Naive thymus-derived CD4-positive, alpha-beta T cell (primary cell): ENCODE measurements at regions not wholly inside any gene's neighbourhood (a gene's known extent, or its start where the extent isn't known, plus 50 kb on each side); places are given as distances from the start of the nearest gene placed in this dataset.
A peak's percentile ranks its signal among the peaks of the same experiment; 100 is the strongest.

Source experiments
- ATAC-seq: fragments of 150-1000 bp; cut with Tn5 transposase; 2 replicates; pipeline ENCODE4 v1.10.0; 2021; ENCODE audit warnings: mild to moderate bottlenecking, moderate library complexity
- CTCF ChIA-PET: fragments of 350-600 bp; sonication (Branson Sonifier 250); formaldehyde crosslinking; loops from one replicate; lab custom pipeline; 2021; ENCODE audit warnings: antibody characterized with exemption; lab: Charles Lee
- POLR2A ChIA-PET: fragments of 350-600 bp; sonication (Branson Sonifier 250); formaldehyde crosslinking; loops from one replicate; lab custom pipeline; 2021; ENCODE audit warnings: antibody characterized with exemption, inconsistent platforms; lab: Charles Lee
- DNase-seq, 9 donors: peaks; one replicate each; pipeline versions ENCODE4 v3.0.0 to v3.0.0-alpha.2; 2020 to 2022; ENCODE audit warnings: mixed read lengths in 1 of 9
- H3K27ac ChIP-seq: one replicate; pipeline ENCODE4 v1.7.0; 2013; ENCODE audit warnings: mild to moderate bottlenecking, low read depth, low read length, moderate library complexity
- H3K27me3 ChIP-seq, 2 donors: one replicate each; pipeline ENCODE4 v1.7.0; 2013; ENCODE audit warnings: low read length in 2 of 2, mild to moderate bottlenecking in 2 of 2, moderate library complexity in 2 of 2; ENCODE audit not compliant: control insufficient read depth in 2 of 2, insufficient read depth in 2 of 2
- H3K36me3 ChIP-seq, 3 experiments: 1 replicate in 2 of 3; 2 replicates in 1 of 3; pipeline ENCODE4 v1.7.0; 2013; ENCODE audit warnings: low read length in 3 of 3, mild to moderate bottlenecking in 3 of 3, moderate library complexity in 1 of 3; ENCODE audit not compliant: insufficient read depth in 3 of 3, control insufficient read depth in 2 of 3
- H3K4me1 ChIP-seq, 2 donors: one replicate each; pipeline ENCODE4 v1.7.0; 2013; ENCODE audit warnings: low read length in 2 of 2, mild to moderate bottlenecking in 2 of 2, moderate library complexity in 1 of 2; ENCODE audit not compliant: control insufficient read depth in 2 of 2, insufficient read depth in 2 of 2
- H3K4me3 ChIP-seq: 2 replicates; pipeline ENCODE4 v1.7.0; 2013; ENCODE audit warnings: mild to moderate bottlenecking, low read length
- H3K9me3 ChIP-seq, 3 experiments: 1 replicate in 2 of 3; 2 replicates in 1 of 3; pipeline ENCODE4 v1.7.0; 2013; ENCODE audit warnings: low read length in 3 of 3; ENCODE audit not compliant: control insufficient read depth in 2 of 3
- H3K27ac Mint-ChIP-seq, 9 donors: one replicate each; pipeline ENCODE4 v1.8.0; 2020 to 2022; ENCODE audit warnings: mixed read lengths in 9 of 9, mild to moderate bottlenecking in 8 of 9, moderate library complexity in 5 of 9, inconsistent platforms in 2 of 9
- H3K27me3 Mint-ChIP-seq, 5 donors: one replicate each; pipeline ENCODE4 v1.8.0; 2021 to 2022; ENCODE audit warnings: mixed read lengths in 5 of 5, mild to moderate bottlenecking in 1 of 5
- H3K36me3 Mint-ChIP-seq, 5 donors: one replicate each; pipeline ENCODE4 v1.8.0; 2020 to 2022; ENCODE audit warnings: mixed read lengths in 5 of 5, mild to moderate bottlenecking in 3 of 5, inconsistent platforms in 1 of 5
- H3K4me1 Mint-ChIP-seq, 7 donors: one replicate each; pipeline ENCODE4 v1.8.0; 2020 to 2022; ENCODE audit warnings: mixed read lengths in 7 of 7, mild to moderate bottlenecking in 3 of 7, inconsistent platforms in 1 of 7
- H3K4me3 Mint-ChIP-seq, 10 donors: one replicate each; pipeline ENCODE4 v1.8.0; 2020 to 2022; ENCODE audit warnings: mild to moderate bottlenecking in 10 of 10, mixed read lengths in 10 of 10, moderate library complexity in 6 of 10, inconsistent platforms in 2 of 10
- H3K9me3 Mint-ChIP-seq, 11 donors: one replicate each; pipeline ENCODE4 v1.8.0; 2020 to 2022; ENCODE audit warnings: mixed read lengths in 11 of 11, mild to moderate bottlenecking in 4 of 11, inconsistent platforms in 1 of 11, moderate library complexity in 1 of 11
- intact Hi-C, 2 donors: fragments of 100-400 bp; cut with micrococcal nuclease; formaldehyde crosslinking; loops; one replicate each; pipeline ENCODE4 v1.15.1; 2023

DNA sequence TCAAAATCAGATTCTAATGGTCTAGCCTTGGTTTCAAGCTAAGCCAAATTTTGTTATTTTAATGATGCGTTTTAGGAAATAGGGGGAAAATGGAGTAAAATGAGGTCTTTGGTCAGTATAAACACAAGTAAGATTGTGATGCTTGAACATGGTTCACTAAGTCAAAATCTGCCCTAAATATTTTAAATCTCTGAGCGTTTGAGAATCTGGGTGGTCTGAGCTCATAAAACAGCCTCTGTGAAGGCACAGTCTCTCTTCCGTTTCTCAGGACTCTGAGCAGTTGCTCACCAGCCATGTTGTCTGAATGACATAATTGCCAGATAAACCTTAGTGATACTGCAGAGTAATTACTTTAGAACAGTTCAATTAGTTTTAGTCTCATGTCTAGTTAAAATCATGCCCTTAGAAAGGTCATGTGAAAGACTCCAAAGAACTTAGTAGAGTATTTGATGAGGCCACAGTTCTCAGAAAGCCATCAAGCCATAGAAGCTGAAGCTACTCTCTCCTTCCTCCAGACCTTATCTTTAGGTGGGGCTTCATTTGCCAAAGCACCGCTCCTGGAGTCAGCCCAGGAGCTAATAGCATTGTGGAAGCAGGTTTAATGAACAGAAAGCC lies 257.1 kb upstream of the MAP3K1 start:
- no peaks in the 10 kb centered on the region for H3K4me1 ChIP-seq
- Mint-ChIP-seq H3K36me3 (peaks cover 0 to 8% (median 0%) of the 10 kb centered on the region in 5 donors), H3K4me1 (peaks cover 0 to 16% (median 0%) of the 10 kb centered on the region in 7 donors), H3K4me3 (no peak overlapping the region), H3K27me3 (peaks cover 0 to 18% (median 0%) of the 10 kb centered on the region in 5 donors), H3K27ac (no peak overlapping the region), H3K9me3 (peaks cover 0 to 7% (median 0%) of the 10 kb centered on the region in 11 donors)
- H3K9me3 ChIP-seq = no peaks in the 10 kb centered on the region
- ChIA-PET POLR2A (interaction anchor here (1.3 kb wide), 1 partner anchor 28 kb away, joined by 3 read pairs; no protein-coding TSS in a partner anchor), CTCF (interaction anchor here (0.5 kb wide), 1 partner anchor 605 kb away, joined by 4 read pairs; no protein-coding TSS in a partner anchor)
- no peak overlapping the region for H3K4me3 ChIP-seq
- no peaks in the 10 kb centered on the region for H3K36me3 ChIP-seq
- no peak overlapping the region for H3K27ac ChIP-seq
- intact Hi-C loops = no loop called here
- ATAC-seq (no peak), DNase-seq (no peak)
- no peaks in the 10 kb centered on the region for H3K27me3 ChIP-seq

DNA sequence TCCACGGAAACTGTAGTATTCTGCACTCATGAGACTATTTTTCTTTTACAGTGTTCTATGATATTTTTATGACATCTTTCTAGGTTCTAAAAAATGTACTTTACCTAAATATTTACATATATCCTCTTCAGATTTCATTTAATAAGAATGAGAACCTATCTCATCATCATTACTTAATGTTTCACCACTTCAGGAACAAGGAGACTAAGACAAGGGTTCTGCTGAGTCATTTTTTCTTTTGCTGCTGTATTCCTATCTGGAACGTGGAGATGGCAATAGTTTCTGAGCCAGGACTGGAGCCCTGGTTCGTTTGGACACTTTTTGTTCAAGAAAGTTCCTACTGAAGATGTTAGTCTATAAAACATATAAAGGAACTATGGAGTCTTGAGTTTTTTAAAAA lies 258.2 kb upstream of the MAP3K1 start:
- peaks cover 0 to 8% (median 0%) of the 10 kb centered on the region in 5 donors for H3K36me3 Mint-ChIP-seq
- POLR2A ChIA-PET = interaction anchor here (1.3 kb wide), 1 partner anchor 29 kb away, joined by 3 read pairs; no protein-coding TSS in a partner anchor

DNA sequence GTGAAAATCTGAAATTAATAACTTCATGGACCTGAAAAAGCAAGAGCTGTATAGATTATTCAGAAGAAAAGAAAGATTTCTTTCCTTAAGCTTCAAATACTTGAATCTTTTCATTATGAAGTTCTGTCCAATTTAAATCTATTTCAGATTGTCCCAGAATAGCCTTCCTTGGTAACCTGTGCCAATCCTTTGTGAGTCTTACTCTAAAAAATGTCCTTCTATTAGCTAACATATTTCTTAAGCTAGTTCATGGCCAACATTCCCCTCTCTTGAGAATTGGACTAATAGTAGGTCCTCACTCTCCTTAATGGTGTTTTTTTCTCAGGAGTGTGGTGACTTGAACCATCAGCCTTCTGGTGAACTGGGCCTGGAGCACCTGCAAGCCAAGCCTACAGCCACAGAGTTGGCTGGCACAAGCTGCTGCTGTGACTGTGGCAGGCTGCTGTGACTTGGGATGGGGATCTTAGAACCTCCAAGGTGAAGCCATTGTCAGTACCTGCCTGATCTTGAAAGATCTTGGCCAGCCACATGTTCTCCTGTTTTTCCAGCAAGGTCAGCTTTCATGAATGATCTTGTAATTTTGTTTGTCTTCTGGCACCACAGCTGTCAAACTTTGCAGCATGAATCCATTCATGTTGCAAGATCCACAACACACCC lies 262.6 kb upstream of the MAP3K1 start:
- H3K27me3 Mint-ChIP-seq = peaks cover 0 to 8% (median 0%) of the 10 kb centered on the region in 5 donors
- H3K4me1 Mint-ChIP-seq = peaks cover 0 to 9% (median 4%) of the 10 kb centered on the region in 7 donors
- no peak overlapping the region for H3K27ac Mint-ChIP-seq
- no peaks in the 10 kb centered on the region for H3K27me3 ChIP-seq
- H3K4me3 Mint-ChIP-seq = no peak overlapping the region
- no peaks in the 10 kb centered on the region for H3K36me3 ChIP-seq
- H3K4me3 ChIP-seq = no peak overlapping the region
- ATAC-seq (no peak), DNase-seq (no peak)
- no peak overlapping the region for H3K27ac ChIP-seq
- peaks cover 0 to 2% (median 0%) of the 10 kb centered on the region in 11 donors for H3K9me3 Mint-ChIP-seq
- H3K36me3 Mint-ChIP-seq = no peaks in the 10 kb centered on the region
- intact Hi-C loops = no loop called here
- no peaks in the 10 kb centered on the region for H3K9me3 ChIP-seq
- ChIA-PET CTCF (no interaction called here), POLR2A (interaction anchor here (0.6 kb wide), 1 partner anchor 8 kb away, joined by 3 read pairs; no protein-coding TSS in a partner anchor)
- H3K4me1 ChIP-seq = no peaks in the 10 kb centered on the region

More for the DNA sequence above, 258.2 kb upstream of the MAP3K1 start:
- DNase-seq (no peak), ATAC-seq (no peak)
- no peak overlapping the region for H3K27ac ChIP-seq
- H3K4me3 ChIP-seq = no peak overlapping the region
- Mint-ChIP-seq H3K4me1 (peaks cover 0 to 16% (median 0%) of the 10 kb centered on the region in 7 donors), H3K9me3 (peaks cover 0 to 7% (median 0%) of the 10 kb centered on the region in 11 donors), H3K27ac (no peak overlapping the region), H3K4me3 (no peak overlapping the region), H3K27me3 (peaks cover 0 to 18% (median 0%) of the 10 kb centered on the region in 5 donors)
- H3K36me3 ChIP-seq = no peaks in the 10 kb centered on the region
- no peaks in the 10 kb centered on the region for H3K4me1 ChIP-seq
- CTCF ChIA-PET = no interaction called here
- no peaks in the 10 kb centered on the region for H3K27me3 ChIP-seq
- intact Hi-C loops = no loop called here
- H3K9me3 ChIP-seq = no peaks in the 10 kb centered on the region

DNA sequence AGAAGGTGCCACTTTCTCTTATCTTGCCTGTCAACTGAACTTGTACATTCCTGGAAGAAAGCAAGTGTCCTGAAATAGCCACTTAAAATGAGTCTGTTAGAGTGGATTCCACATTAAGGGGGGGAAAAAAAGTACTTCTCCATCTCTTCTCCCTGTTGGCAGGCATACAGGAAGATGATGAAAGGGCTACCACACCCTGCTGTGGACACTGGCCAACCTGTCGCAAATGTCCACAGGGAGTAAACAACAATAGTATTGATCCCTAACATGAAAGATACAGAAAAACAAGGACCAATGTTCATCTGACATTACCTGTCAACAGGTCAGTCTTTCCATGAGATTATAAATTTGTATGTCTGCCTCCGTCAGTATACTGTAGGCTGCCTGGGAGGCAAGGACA lies 265.1 kb upstream of the MAP3K1 start:
- Histone ChIP-seq H3K27ac (no peak overlapping the region), H3K27me3 (no peaks in the 10 kb centered on the region), H3K4me3 (no peak overlapping the region), H3K4me1 (no peaks in the 10 kb centered on the region), H3K9me3 (no peaks in the 10 kb centered on the region), H3K36me3 (no peaks in the 10 kb centered on the region)
- no peak for DNase-seq
- ATAC-seq = no peak
- POLR2A ChIA-PET = no interaction called here
- Mint-ChIP-seq H3K36me3 (no peaks in the 10 kb centered on the region), H3K4me1 (peaks cover 0 to 9% (median 4%) of the 10 kb centered on the region in 7 donors), H3K27me3 (no peaks in the 10 kb centered on the region), H3K27ac (no peak overlapping the region), H3K9me3 (no peaks in the 10 kb centered on the region), H3K4me3 (no peak overlapping the region)
- intact Hi-C loops = no loop called here
- CTCF ChIA-PET = no interaction called here

DNA sequence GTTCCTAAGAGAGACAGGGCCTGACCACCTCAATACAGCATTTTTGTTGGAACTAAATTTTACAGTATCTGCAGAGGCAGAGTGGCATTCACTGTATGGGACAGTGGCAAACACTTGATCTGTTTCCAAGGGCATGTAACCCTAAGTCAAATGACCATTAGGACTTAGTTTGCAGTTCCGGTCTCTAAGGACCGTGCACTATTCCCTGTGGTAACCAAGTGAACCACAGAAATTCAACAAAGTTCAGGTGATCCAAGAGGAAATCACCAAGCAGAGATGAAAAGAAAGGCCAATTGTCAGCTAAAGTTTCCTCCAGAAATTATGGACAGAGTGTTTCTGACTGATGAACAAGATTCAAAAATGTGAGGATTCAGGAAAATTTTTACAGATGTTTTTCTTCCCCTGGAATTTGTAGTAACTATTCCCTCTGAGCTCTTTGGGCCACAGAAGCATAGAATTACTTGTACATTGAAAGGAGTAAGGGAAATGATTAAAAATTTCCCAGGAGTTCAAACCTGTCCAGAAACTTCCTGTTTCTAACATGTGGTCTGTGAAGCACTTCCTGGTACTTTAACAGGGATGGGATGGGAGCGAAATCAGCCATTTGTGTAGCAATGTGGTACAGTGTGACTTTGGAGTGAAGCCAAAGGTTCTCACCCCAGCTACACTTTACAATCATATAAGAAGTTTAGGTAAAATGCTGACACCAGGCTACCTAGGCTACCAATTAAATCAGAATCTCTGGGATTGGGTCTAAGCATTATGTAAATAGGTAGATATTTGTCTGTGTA lies 266.1 kb upstream of the MAP3K1 start:
- H3K4me1 ChIP-seq = no peaks in the 10 kb centered on the region
- H3K4me1 Mint-ChIP-seq = peaks cover 0 to 9% (median 4%) of the 10 kb centered on the region in 7 donors
- H3K36me3 Mint-ChIP-seq = no peaks in the 10 kb centered on the region
- no peak for ATAC-seq
- CTCF ChIA-PET = no interaction called here
- H3K9me3 ChIP-seq = no peaks in the 10 kb centered on the region
- POLR2A ChIA-PET = no interaction called here
- no peaks in the 10 kb centered on the region for H3K27me3 ChIP-seq
- no peak overlapping the region for H3K27ac ChIP-seq
- no peaks in the 10 kb centered on the region for H3K9me3 Mint-ChIP-seq
- H3K4me3 Mint-ChIP-seq = no peak overlapping the region
- no peaks in the 10 kb centered on the region for H3K36me3 ChIP-seq
- no peak overlapping the region for H3K4me3 ChIP-seq
- H3K27ac Mint-ChIP-seq = no peak overlapping the region
- no peaks in the 10 kb centered on the region for H3K27me3 Mint-ChIP-seq
- intact Hi-C loops = no loop called here
- no peak for DNase-seq

DNA sequence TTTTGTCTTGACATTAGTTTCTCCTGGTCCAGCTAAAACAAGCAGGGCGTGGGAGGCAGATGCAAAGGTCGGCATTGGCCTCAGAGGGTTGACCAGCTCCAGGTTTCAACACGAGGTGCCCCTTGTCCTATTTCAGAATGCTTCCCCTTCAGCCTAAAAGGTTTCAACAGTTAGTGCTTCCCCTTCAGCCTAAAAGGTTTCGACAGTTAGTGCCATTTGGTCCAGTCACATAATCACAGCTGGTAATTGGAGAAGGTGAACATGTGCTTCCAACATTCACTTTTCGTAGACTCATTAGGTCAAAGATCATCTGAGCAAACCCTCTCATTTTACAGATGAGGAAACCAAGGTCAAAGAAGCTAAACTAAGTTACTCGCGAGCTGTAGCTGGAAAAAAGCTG lies 270.3 kb upstream of the MAP3K1 start:
- intact Hi-C loops = no loop called here
- peaks cover 0 to 3% (median 0%) of the 10 kb centered on the region in 5 donors for H3K27me3 Mint-ChIP-seq
- Histone ChIP-seq H3K4me1 (peaks cover 0 to 12% of the 10 kb centered on the region in 2 donors), H3K36me3 (no peaks in the 10 kb centered on the region), H3K9me3 (no peaks in the 10 kb centered on the region), H3K4me3 (no peak overlapping the region), H3K27ac (no peak overlapping the region), H3K27me3 (no peaks in the 10 kb centered on the region)
- H3K27ac Mint-ChIP-seq = no peak overlapping the region
- POLR2A ChIA-PET = interaction anchor here (0.6 kb wide), 2 partner anchors 282 to 297 kb away, joined by 3 to 4 read pairs; no protein-coding TSS in a partner anchor
- ATAC-seq (peak; percentile 50), DNase-seq (no peak)
- peaks cover 0 to 9% (median 0%) of the 10 kb centered on the region in 11 donors for H3K9me3 Mint-ChIP-seq
- CTCF ChIA-PET = no interaction called here
- no peak overlapping the region for H3K4me3 Mint-ChIP-seq
- H3K4me1 Mint-ChIP-seq = peaks cover 3 to 21% (median 14%) of the 10 kb centered on the region in 7 donors
- peaks cover 0 to 2% (median 0%) of the 10 kb centered on the region in 5 donors for H3K36me3 Mint-ChIP-seq
